ENCODE measurements at regions not wholly inside any gene's neighbourhood (a gene's known extent, or its start where the extent isn't known, plus 50 kb on each side); places are given as distances from the start of the nearest gene placed in this dataset.

DNA sequence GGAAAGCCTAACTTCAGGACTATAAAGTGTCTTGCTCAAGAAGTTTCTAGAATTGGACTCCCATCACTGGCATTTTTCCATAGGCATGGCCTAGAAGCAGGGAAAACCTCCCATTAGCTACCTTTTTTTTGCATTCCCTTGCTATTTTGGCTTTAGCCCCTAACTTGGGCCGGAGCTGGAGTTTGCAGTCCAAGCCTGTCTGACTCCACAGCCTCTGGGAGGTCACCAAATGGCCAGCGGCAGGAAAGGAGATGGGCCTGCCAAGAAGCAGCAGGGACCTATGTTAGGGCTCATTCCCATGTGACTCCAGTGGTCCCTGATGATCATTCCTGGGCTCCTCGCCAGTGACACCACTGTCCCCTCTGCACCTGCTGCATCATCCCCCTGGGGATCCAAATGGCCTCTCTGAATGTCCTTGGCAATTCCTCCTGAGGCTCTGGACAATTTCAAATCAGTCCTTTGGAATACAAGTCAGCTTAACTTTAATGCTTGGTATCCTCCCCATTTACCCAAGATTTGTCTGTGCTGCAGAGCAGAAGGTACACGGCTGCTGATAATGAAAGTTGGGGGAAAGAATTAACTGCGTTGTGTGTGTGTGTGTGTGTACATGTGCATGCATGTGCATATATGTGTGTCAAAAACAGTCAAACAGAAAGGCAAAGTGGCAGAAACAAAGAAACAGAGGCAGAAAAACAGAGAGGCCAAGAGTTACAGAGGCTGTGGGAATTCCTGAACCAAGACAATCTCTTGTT is 69.8 kb upstream of the SERP2 start:
- WGBS, 2 experiments (ENCODE audit: extremely low coverage in 1 of 2, insufficient coverage in 1 of 2, insufficient read length in 1 of 2, insufficient replicate concordance in 2 of 2, low coverage in 1 of 2, low lambda C conversion rate in 2 of 2, missing lambda C conversion rate in 1 of 2), result 74% methylated on average over 5 of the region's 5 CpGs; no CpG with 5 or more reads in 1 of the 2 experiments
- no peak overlapping the region for H3K18ac ChIP-seq (ENCODE audit: extremely low read depth, low read length)
- H2AK5ac ChIP-seq (ENCODE audit: low read depth, low read length), result no peak overlapping the region
- no peaks in the 10 kb centered on the region for H4K20me1 ChIP-seq (replicated peaks in 1 of 2; ENCODE audit: control insufficient read depth in 1 of 2, insufficient read depth in 2 of 2, low read length in 2 of 2)
- H3K56ac ChIP-seq (replicated peaks; ENCODE audit: insufficient read length, low read depth, low read length), result no peak overlapping the region
- no peak overlapping the region for H3K9ac ChIP-seq (replicated peaks in 1 of 4; ENCODE audit: extremely low read depth in 1 of 4, low read depth in 3 of 4, low read length in 3 of 4)
- no peak overlapping the region for H2BK20ac ChIP-seq (ENCODE audit: low read length)
- ChIA-PET POLR2A (ENCODE audit: partially characterized antibody) (interaction anchor here (0.6 to 0.7 kb wide), 2 partner anchors 12 to 20 kb away, joined by 4 to 5 read pairs; no protein-coding TSS in a partner anchor), CTCF (ENCODE audit: partially characterized antibody) (interaction anchor here (0.7 to 1.1 kb wide), 3 partner anchors 47 to 252 kb away, joined by 3 to 5 read pairs (median 3); no protein-coding TSS in a partner anchor)
- FAIRE-seq (no peak), DNase-seq (ENCODE audit: low read depth in 1 of 2, low spot score in 2 of 2) (no peak)
- no peaks in the 10 kb centered on the region for H3K36me3 ChIP-seq (ENCODE audit: control insufficient read depth in 2 of 4, insufficient read depth in 4 of 4, low read length in 3 of 4)
- H3K4ac ChIP-seq (replicated peaks; ENCODE audit: insufficient read length, low read depth, low read length), result no peak overlapping the region
- H4K91ac ChIP-seq (replicated peaks; ENCODE audit: insufficient read length, low read length), result no peak overlapping the region
- no peaks in the 10 kb centered on the region for H3K79me1 ChIP-seq (ENCODE audit: low read depth, low read length)
- H4K5ac ChIP-seq (ENCODE audit: insufficient read length, low read depth, low read length), result no peak overlapping the region
- no peak overlapping the region for H2BK12ac ChIP-seq (ENCODE audit: low read depth, low read length)
- no peak overlapping the region for H4K8ac ChIP-seq (ENCODE audit: extremely low read depth, insufficient read depth, low read length)
- H3K4me2 ChIP-seq (ENCODE audit: insufficient read depth in 1 of 2, low read depth in 2 of 2, low read length in 2 of 2), result no peak overlapping the region
- H3K79me2 ChIP-seq (ENCODE audit: control insufficient read depth in 1 of 2, insufficient read depth in 2 of 2, low read length in 2 of 2), result no peaks in the 10 kb centered on the region
- no peak overlapping the region for H2AFZ ChIP-seq (ENCODE audit: low read length)
- no peak for TF ChIP-seq HDAC2 (IDR thresholded peaks at IDR 0.05; ENCODE audit: borderline replicate concordance in 1 of 2, low read depth in 2 of 2, low read length in 2 of 2)
- no peak for TF ChIP-seq MAFK (IDR thresholded peaks at IDR 0.05; ENCODE audit: low read depth, low read length)
- no peak for TF ChIP-seq BCL11A (IDR thresholded peaks at IDR 0.05; ENCODE audit: low read depth in 2 of 2, low read length in 2 of 2)
- TF ChIP-seq, protein P1, sequence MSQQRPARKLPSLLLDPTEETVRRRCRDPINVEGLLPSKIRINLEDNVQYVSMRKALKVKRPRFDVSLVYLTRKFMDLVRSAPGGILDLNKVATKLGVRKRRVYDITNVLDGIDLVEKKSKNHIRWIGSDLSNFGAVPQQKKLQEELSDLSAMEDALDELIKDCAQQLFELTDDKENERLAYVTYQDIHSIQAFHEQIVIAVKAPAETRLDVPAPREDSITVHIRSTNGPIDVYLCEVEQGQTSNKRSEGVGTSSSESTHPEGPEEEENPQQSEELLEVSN (IDR thresholded peaks at IDR 0.05), result no peak
- no peak for TF ChIP-seq HDAC6 (IDR thresholded peaks at IDR 0.05; ENCODE audit: low read depth, low read length)
- TF ChIP-seq RXRA (IDR thresholded peaks at IDR 0.05; ENCODE audit: insufficient read depth, low read depth, low read length), result no peak
- TF ChIP-seq CHD2 (IDR thresholded peaks at IDR 0.05; ENCODE audit: low read length), result no peak
- TF ChIP-seq CTBP2 (IDR thresholded peaks at IDR 0.05; ENCODE audit: borderline replicate concordance, insufficient read depth, insufficient read length, low read length), result no peak
- no peak for TF ChIP-seq TAF1 (IDR thresholded peaks at IDR 0.05; ENCODE audit: low read depth, low read length)
- no peak for TF ChIP-seq RAD21 (IDR thresholded peaks at IDR 0.05 in 1 of 2, conservative IDR thresholded peaks at IDR 0.05 in 1 of 2; ENCODE audit: low read depth in 2 of 2, low read length in 2 of 2)
- H3K4me1 ChIP-seq (replicated peaks in 1 of 4; ENCODE audit: control insufficient read depth in 3 of 4, insufficient read depth in 4 of 4, low read length in 3 of 4), result peaks cover 6 to 14% (median 12%) of the 10 kb centered on the region in 4 experiments; a peak in 6 of 7 replicates
- peaks cover 7% of the 10 kb centered on the region; the same call in 1 of the 2 replicates for H3K23me2 ChIP-seq (ENCODE audit: low read depth, low read length)
- H3K27ac ChIP-seq (ENCODE audit: low read depth, low read length), result no peak overlapping the region
- H2BK5ac ChIP-seq (ENCODE audit: low read depth, low read length), result no peak overlapping the region
- H3K14ac ChIP-seq (ENCODE audit: insufficient read length), result no peak overlapping the region
- H3K23ac ChIP-seq (ENCODE audit: insufficient read length), result no peak overlapping the region
- H2BK120ac ChIP-seq (replicated peaks; ENCODE audit: low read depth, low read length), result no peak overlapping the region
- H3K27me3 ChIP-seq (replicated peaks in 1 of 4; ENCODE audit: control insufficient read depth in 3 of 4, extremely low read depth in 1 of 4, insufficient read depth in 3 of 4, low read length in 3 of 4), result peaks cover 0 to 26% (median 13%) of the 10 kb centered on the region in 4 experiments; a peak in 6 of 7 replicates
- H2BK15ac ChIP-seq (ENCODE audit: low read length), result no peak overlapping the region
- H3K9me3 ChIP-seq (ENCODE audit: insufficient read depth in 2 of 2, low read depth in 1 of 2, low read length in 1 of 2), result no peaks in the 10 kb centered on the region
- H3K4me3 ChIP-seq (ENCODE audit: extremely low read depth in 1 of 4, insufficient read depth in 2 of 4, low read depth in 3 of 4, low read length in 4 of 4), result no peak overlapping the region
